DND-41 (cell line): ENCODE measurements at regions not wholly inside any gene's neighbourhood (a gene's known extent, or its start where the extent isn't known, plus 50 kb on each side); places are given as distances from the start of the nearest gene placed in this dataset.
A peak's percentile ranks its signal among the peaks of the same experiment; 100 is the strongest.

Source experiments
- ATAC-seq: fragments of 200-7000 bp; cut with Tn5 transposase; 3 replicates; pipeline ENCODE4 v1.9.1; 2021; ENCODE audit warnings: low read depth; ENCODE audit not compliant: insufficient read depth
- DNase-seq: peaks from one replicate; pipeline ENCODE4 v3.0.0-alpha.2; 2020
- H2AFZ ChIP-seq: 2 replicates; pipeline ENCODE4 v1.6.0; 2012; ENCODE audit warnings: low read depth, low read length
- H3K27ac ChIP-seq: 2 replicates; pipeline ENCODE4 v1.5.1; 2012; ENCODE audit warnings: low read length, inconsistent platforms
- H3K27me3 ChIP-seq: fragments of 200-600 bp; sonication (generic); 2 replicates; pipeline ENCODE4 v1.6.0; 2012; ENCODE audit warnings: low read length, mild to moderate bottlenecking, inconsistent platforms; ENCODE audit not compliant: insufficient read depth, poor library complexity
- H3K36me3 ChIP-seq: 2 replicates; pipeline ENCODE4 v1.5.1; 2012; ENCODE audit warnings: low read length, inconsistent platforms; ENCODE audit not compliant: insufficient read depth
- H3K4me1 ChIP-seq: 2 replicates; pipeline ENCODE4 v1.5.1; 2012; ENCODE audit warnings: mild to moderate bottlenecking, low read length; ENCODE audit not compliant: insufficient read depth
- H3K4me2 ChIP-seq: 2 replicates; pipeline ENCODE4 v1.6.0; 2012; ENCODE audit warnings: mild to moderate bottlenecking, moderate library complexity, low read length, inconsistent platforms; ENCODE audit not compliant: insufficient read depth
- H3K4me3 ChIP-seq, 2 experiments: fragments of 200-600 bp in 1 of 2; shearing (Covaris generic) in 1 of 2; 2 replicates each; pipeline ENCODE4 v1.5.1; 2012 to 2016; ENCODE audit warnings: inconsistent platforms in 2 of 2, low read length in 2 of 2, mild to moderate bottlenecking in 2 of 2, low read depth in 1 of 2, moderate library complexity in 1 of 2
- H3K79me2 ChIP-seq: 2 replicates; pipeline ENCODE4 v1.6.0; 2012; ENCODE audit warnings: low read length, inconsistent platforms; ENCODE audit not compliant: insufficient read depth
- H3K9ac ChIP-seq: 2 replicates; pipeline ENCODE4 v1.6.0; 2012; ENCODE audit warnings: low read depth, mild to moderate bottlenecking, inconsistent platforms, low read length, moderate library complexity
- H3K9me3 ChIP-seq: 2 replicates; pipeline ENCODE4 v1.5.1; 2012; ENCODE audit warnings: low read length, moderate library complexity, mild to moderate bottlenecking, inconsistent platforms; ENCODE audit not compliant: insufficient read depth, severe bottlenecking
- H4K20me1 ChIP-seq: 2 replicates; pipeline ENCODE4 v1.6.0; 2012; ENCODE audit warnings: low read length; ENCODE audit not compliant: insufficient read depth
- EZH2 ChIP-seq: IDR thresholded peaks from 3 replicates; pipeline ENCODE4 v1.6.1; 2012; ENCODE audit warnings: borderline replicate concordance, low read depth, mild to moderate bottlenecking, moderate library complexity, low read length, inconsistent platforms; ENCODE audit not compliant: severe bottlenecking
- TF ChIP-seq, protein P1 (sequence below): IDR thresholded peaks from 2 replicates; pipeline ENCODE4 v1.5.1; 2012; ENCODE audit warnings: borderline replicate concordance, low read length, moderate library complexity, mild to moderate bottlenecking; ENCODE audit not compliant: poor library complexity, severe bottlenecking; ENCODE audit errors: extremely low read depth

DNA sequence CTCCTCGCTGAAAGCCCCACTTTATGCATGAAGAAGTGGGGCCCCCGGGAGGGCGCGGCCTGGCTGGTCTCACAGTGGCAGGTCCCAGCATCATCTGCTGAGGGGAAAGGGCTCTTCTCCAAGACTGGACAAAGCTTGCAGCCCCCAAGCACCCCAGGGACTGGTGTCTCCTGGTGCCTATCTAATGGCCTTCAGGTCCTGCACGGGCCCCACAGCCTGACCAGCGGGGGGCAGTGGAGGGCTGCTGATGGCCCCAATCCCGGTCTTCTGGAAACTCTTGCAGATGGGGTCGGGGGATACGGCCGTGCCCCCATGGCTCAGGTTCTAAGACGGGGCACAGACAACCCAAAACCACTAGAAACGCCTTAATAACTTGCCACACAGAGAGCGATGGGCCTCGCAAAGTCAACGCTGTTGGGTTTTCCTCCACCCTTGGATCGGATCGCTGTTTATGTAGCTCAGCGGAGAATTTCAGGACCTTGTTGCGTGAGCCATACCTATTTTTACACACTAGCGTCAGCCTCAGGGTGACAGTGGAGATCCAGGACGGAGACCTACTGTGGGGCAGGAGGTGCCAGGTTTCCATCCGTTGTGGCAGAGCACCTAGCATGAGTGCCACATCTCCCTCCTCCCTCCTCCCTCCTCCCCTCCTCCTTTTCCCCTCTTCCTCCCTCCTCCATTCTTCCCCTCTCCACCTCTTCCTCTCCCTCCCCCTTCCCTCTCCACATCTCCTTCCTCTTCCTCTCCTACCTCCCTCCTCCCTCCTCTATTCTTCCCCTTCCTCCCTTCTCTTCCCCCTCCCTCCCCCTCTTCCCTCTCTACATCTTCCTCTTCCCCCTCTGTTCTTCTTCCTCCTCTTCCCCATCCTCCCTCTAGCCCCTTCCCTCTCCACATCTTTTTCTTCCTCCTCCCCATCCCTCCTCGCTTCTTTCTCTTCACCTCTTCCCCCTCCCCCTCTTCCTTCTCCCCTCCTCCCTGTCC, 79.3 kb upstream of the ALDH1L1 start:
- no peaks in the 10 kb centered on the region for H4K20me1 ChIP-seq
- DNase-seq: peak; percentile 14
- H3K79me2 ChIP-seq: no peaks in the 10 kb centered on the region
- H3K4me2 ChIP-seq: no peak overlapping the region
- no peaks in the 10 kb centered on the region for H3K9me3 ChIP-seq
- H2AFZ ChIP-seq: no peak overlapping the region
- H3K9ac ChIP-seq: no peak overlapping the region
- no peaks in the 10 kb centered on the region for H3K27me3 ChIP-seq
- TF ChIP-seq, protein P1, sequence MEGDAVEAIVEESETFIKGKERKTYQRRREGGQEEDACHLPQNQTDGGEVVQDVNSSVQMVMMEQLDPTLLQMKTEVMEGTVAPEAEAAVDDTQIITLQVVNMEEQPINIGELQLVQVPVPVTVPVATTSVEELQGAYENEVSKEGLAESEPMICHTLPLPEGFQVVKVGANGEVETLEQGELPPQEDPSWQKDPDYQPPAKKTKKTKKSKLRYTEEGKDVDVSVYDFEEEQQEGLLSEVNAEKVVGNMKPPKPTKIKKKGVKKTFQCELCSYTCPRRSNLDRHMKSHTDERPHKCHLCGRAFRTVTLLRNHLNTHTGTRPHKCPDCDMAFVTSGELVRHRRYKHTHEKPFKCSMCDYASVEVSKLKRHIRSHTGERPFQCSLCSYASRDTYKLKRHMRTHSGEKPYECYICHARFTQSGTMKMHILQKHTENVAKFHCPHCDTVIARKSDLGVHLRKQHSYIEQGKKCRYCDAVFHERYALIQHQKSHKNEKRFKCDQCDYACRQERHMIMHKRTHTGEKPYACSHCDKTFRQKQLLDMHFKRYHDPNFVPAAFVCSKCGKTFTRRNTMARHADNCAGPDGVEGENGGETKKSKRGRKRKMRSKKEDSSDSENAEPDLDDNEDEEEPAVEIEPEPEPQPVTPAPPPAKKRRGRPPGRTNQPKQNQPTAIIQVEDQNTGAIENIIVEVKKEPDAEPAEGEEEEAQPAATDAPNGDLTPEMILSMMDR: peak; percentile 55
- no peak for TF ChIP-seq EZH2
- peaks cover 21% of the 10 kb centered on the region for H3K4me1 ChIP-seq
- no peaks in the 10 kb centered on the region for H3K36me3 ChIP-seq
- H3K4me3 ChIP-seq: no peak overlapping the region
- H3K27ac ChIP-seq: no peak overlapping the region
- no peak for ATAC-seq

DNA sequence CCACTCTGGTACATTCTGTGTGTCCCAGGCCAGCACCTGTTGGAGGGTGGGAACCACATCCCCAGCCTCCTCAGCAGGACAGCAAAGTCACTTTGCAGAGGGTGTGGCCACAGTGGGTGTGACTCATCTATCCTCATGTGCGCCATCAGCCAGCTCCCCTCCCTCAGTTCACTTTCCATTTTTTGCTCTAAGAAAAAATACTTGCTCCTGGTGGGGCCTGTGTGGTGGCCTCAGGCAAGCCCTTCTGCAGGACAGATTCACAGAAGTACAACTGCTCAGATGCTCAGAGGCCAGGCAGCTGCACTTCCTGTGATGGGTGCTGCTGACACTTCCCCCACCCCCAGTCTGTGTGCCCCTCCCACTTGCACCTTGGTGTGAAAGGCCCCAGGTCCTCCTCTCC, 78.3 kb upstream of the ALDH1L1 start:
- TF ChIP-seq EZH2: no peak
- TF ChIP-seq, protein P1: no peak
- ATAC-seq (peak; percentile 64), DNase-seq (peak; percentile 62)
- Histone ChIP-seq H3K9me3 (no peaks in the 10 kb centered on the region), H3K9ac (no peak overlapping the region), H3K4me3 (no peak overlapping the region), H3K27ac (no peak overlapping the region), H3K79me2 (no peaks in the 10 kb centered on the region), H3K36me3 (no peaks in the 10 kb centered on the region), H3K4me2 (no peak overlapping the region), H3K4me1 (peaks cover 21% of the 10 kb centered on the region), H2AFZ (no peak overlapping the region), H4K20me1 (no peaks in the 10 kb centered on the region), H3K27me3 (no peaks in the 10 kb centered on the region)

DNA sequence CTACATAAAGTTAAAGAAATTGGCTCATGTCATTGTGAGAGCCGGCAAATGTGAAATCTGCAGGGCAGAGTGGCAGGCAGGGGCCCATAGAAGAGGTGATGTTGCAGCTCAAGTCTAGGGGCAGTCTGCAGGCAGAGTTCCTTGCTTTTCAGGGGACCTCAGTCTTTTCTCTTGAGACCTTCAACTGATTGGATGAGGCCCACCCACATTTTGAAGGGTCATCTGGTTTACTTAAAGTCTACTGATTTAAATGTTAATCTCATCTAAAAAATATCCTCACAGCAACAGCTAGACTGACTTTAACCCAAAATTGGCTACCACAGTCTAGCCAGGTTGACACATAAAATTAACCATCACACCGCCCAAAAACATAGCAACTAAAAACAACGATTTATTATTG, 77.6 kb upstream of the ALDH1L1 start:
- Histone ChIP-seq H3K36me3 (no peaks in the 10 kb centered on the region), H3K4me1 (peaks cover 21% of the 10 kb centered on the region), H3K27ac (no peak overlapping the region), H3K9ac (no peak overlapping the region), H3K79me2 (no peaks in the 10 kb centered on the region), H3K4me2 (no peak overlapping the region), H2AFZ (no peak overlapping the region), H3K9me3 (no peaks in the 10 kb centered on the region), H3K27me3 (no peaks in the 10 kb centered on the region), H3K4me3 (no peak overlapping the region), H4K20me1 (no peaks in the 10 kb centered on the region)
- TF ChIP-seq, protein P1: no peak
- no peak for TF ChIP-seq EZH2
- DNase-seq (no peak), ATAC-seq (no peak)
